ENCODE measurements at regions not wholly inside any gene's neighbourhood (a gene's known extent, or its start where the extent isn't known, plus 50 kb on each side); places are given as distances from the start of the nearest gene placed in this dataset.

DNA sequence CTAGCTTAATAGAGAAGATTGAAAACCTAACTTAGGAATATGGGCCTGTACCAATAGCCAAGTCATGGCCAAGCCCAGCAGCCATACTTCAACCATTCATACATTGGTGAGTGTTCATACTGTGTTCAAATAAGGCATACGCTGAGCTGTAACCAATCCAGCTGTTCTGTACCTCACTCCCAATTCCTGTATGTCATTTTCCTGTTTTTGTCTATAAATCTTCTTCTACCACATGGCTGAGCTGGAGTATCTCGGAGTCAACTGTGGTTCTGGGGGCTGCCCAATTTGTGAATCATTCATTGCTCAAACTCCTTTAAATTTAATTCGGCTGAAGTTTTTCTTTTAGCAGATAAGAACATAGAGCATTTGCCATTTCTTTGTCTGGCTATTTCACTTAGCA lies 195.3 kb upstream of the ANKRD50 start:
- intact Hi-C loops (cut with DNase I): no loop called here
- DNase-seq (no peak), ATAC-seq (no peak)
- H3K27ac ChIP-seq: no peak overlapping the region
- no peak overlapping the region for H3K4me3 ChIP-seq
- H3K27me3 ChIP-seq: no peaks in the 10 kb centered on the region
- H3K36me3 ChIP-seq: no peaks in the 10 kb centered on the region
- TF ChIP-seq, protein P1, sequence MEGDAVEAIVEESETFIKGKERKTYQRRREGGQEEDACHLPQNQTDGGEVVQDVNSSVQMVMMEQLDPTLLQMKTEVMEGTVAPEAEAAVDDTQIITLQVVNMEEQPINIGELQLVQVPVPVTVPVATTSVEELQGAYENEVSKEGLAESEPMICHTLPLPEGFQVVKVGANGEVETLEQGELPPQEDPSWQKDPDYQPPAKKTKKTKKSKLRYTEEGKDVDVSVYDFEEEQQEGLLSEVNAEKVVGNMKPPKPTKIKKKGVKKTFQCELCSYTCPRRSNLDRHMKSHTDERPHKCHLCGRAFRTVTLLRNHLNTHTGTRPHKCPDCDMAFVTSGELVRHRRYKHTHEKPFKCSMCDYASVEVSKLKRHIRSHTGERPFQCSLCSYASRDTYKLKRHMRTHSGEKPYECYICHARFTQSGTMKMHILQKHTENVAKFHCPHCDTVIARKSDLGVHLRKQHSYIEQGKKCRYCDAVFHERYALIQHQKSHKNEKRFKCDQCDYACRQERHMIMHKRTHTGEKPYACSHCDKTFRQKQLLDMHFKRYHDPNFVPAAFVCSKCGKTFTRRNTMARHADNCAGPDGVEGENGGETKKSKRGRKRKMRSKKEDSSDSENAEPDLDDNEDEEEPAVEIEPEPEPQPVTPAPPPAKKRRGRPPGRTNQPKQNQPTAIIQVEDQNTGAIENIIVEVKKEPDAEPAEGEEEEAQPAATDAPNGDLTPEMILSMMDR (IDR thresholded peaks at IDR 0.05): no peak
- no peaks in the 10 kb centered on the region for H3K9me3 ChIP-seq
- H3K4me1 ChIP-seq: no peaks in the 10 kb centered on the region

DNA sequence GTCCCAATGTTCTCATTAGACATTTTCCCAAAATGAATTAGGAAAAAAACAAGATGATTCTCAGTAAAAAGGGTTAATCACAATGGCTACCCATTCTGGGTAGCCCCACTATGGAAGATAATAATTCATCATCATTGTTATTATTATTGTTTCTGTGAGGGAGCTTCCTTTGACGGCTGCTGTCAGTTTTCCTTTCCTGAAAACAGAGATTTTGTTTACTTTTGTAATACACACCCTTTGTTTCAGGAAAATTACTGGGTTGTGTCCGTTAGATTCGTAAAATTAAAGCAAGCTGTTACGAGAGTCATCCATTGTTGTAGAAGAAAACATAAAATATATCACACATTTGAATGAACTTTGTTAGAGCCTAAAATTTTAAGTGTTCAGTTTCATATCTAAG lies 192.9 kb upstream of the ANKRD50 start:
- no peak for DNase-seq
- Histone ChIP-seq H3K4me3 (no peak overlapping the region), H3K4me1 (no peaks in the 10 kb centered on the region), H3K27me3 (no peaks in the 10 kb centered on the region), H3K9me3 (no peaks in the 10 kb centered on the region), H3K36me3 (no peaks in the 10 kb centered on the region), H3K27ac (no peak overlapping the region)
- ATAC-seq: no peak
- intact Hi-C loops (cut with DNase I): no loop called here
- TF ChIP-seq, protein P1 (IDR thresholded peaks at IDR 0.05): no peak

DNA sequence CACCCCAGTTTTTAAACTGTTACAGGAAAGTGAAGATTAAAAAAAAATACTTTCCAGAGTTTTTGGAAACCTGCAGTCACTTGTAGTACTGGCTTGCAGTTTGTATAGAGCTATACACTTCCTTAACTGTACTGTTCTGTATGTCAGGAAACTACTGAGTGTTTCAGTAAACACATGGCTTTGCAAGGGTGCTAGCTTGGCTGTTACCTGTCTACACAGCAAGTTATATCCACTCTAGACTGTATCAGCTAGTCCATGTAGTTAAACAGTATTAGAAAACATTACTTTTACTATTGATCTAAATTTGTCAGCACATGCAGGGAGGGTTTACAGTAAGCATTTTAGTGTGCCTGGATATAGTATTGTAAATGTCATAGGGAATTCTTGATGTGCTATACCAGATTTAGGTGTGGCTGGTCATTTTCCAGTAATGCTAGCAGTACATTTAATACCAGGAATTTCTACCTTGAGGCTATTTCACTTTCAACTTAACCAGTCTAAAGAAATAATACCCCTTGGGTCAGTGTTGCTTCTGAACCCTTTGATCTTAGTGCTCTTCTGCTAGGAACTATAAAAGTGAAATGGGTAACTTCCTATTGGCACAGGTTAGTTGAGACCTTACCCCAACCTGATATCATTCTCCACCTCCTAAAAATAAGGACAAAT lies 192.3 kb upstream of the ANKRD50 start:
- Histone ChIP-seq H3K36me3 (no peaks in the 10 kb centered on the region), H3K9me3 (no peaks in the 10 kb centered on the region), H3K4me3 (no peak overlapping the region), H3K4me1 (no peaks in the 10 kb centered on the region), H3K27ac (peak overlapping the region; percentile 34), H3K27me3 (no peaks in the 10 kb centered on the region)
- intact Hi-C loops (cut with DNase I): no loop called here
- TF ChIP-seq, protein P1 (IDR thresholded peaks at IDR 0.05): no peak
- ATAC-seq (peak; percentile 51), DNase-seq (no peak)

DNA sequence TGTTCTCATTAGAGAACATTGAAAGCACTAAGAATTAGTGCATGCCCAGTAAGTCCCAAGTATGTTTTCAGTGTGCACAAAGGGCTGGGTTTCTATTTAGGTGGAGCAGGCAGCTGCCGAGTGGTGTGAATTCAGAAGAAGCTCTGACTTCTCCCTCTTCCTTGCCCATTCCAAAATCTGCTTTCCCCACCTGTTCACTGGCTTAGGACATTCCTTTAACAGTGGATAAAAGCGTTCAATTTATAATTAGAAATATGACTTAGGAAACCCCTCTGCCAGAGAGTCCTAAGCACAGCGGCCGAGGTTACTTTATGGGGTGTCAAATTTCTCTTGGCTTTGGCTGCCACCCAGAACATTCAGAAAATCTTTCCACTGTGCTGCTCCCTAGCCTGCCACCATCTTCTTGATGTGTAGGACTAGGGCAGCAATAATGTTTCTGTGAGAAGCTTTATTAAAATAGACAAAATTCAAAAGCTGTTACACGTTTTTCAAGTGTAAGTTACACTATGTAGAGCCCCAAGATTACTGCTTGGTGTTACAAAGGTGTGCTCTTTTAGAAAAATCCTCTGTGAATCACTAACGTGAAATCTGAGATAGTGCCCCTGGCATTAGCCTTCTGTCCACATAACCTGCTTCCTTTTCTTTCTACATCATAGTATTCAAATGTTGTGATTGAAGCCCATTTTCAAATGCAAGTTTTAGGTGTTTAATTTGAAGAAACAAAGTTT lies 191.6 kb upstream of the ANKRD50 start:
- TF ChIP-seq, protein P1 (IDR thresholded peaks at IDR 0.05): no peak
- Histone ChIP-seq H3K9me3 (no peaks in the 10 kb centered on the region), H3K4me3 (peak overlapping the region; percentile 21), H3K4me1 (no peaks in the 10 kb centered on the region), H3K36me3 (no peaks in the 10 kb centered on the region), H3K27me3 (no peaks in the 10 kb centered on the region), H3K27ac (peak overlapping the region; percentile 34)
- DNase-seq: no peak
- intact Hi-C loops (cut with DNase I): no loop called here
- peak; percentile 74 for ATAC-seq

DNA sequence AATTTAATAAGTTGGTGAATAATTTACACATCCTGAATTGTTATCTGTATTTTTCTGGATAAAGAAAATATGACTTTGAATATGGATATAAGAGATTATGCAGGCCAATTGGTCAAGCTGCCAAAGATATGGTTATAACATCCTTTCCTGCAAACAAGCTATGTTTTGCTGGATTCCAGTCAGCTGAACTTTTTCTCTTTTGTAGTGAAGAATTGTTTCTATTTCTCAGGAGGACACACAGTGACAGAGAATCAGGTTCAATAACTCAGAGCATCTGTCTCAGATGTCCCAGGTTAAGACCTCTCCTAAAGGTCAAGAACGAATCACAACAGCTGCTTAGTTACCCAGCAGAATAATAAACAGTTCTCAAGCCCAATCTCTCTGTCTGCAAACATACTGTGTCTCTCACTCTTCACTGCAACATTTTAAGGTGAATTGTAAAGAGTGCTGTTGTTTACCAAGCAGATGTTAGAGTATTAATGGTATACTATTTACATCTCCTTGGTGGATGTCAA lies 189.5 kb upstream of the ANKRD50 start:
- H3K4me1 ChIP-seq: no peaks in the 10 kb centered on the region
- H3K27me3 ChIP-seq: no peaks in the 10 kb centered on the region
- no peaks in the 10 kb centered on the region for H3K36me3 ChIP-seq
- DNase-seq (no peak), ATAC-seq (no peak)
- peaks cover 2% of the 10 kb centered on the region for H3K9me3 ChIP-seq
- TF ChIP-seq, protein P1 (IDR thresholded peaks at IDR 0.05): no peak
- intact Hi-C loops (cut with DNase I): no loop called here
- no peak overlapping the region for H3K4me3 ChIP-seq
- no peak overlapping the region for H3K27ac ChIP-seq
